ENCODE measurements at regions not wholly inside any gene's neighbourhood (a gene's known extent, or its start where the extent isn't known, plus 50 kb on each side); places are given as distances from the start of the nearest gene placed in this dataset.
"Not testable (repeated sequence)": the region's sequence is repeated elsewhere in the genome, so short reads cannot be mapped to it uniquely, and the experiment has no call there.

DNA sequence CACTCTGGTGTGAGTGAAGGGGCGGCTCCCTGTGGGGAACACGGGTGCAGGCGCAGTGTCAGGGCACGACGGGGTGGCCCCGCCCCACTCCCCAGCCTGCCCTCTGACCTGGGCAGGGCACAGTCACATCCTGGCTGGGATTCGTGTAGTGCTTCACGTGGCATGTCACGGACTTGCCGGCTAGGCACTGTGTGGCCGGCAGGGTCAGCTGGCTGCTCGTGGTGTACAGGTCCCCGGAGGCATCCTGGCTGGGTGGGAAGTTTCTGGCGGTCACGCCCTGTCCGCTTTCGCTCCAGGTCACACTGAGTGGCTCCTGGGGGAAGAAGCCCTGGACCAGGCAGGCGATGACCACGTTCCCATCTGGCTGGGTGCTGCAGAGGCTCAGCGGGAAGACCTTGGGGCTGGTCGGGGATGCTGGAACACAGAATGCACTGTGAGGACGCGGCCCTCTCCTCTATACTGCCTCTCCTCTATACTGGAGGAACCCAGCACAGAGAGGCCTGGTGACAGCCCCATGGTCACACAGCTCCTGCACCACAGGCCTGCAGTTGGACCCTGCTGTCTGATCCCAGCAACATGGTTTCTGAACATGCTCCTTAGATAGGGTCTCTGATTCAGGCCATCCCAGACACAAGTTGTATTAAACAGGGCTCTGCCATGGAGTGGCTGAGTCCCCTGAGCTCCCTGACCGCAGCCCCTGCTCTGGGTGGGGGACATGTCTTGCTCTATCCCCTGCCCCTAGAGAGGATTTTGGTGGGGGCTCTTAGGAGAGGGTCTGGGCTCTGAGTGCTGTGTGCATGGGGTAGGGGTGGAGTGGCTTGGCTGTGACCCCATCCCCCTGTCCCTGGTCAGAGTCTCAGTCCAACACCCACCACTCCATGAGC is 182.1 kb downstream of the TMEM121 start:
- in situ Hi-C loops (cut with MboI; ENCODE audit: low sequenced_read_pairs), result loop anchor here (25.0 kb wide), 1 partner anchor 229 kb away; no protein-coding TSS in a partner anchor

DNA sequence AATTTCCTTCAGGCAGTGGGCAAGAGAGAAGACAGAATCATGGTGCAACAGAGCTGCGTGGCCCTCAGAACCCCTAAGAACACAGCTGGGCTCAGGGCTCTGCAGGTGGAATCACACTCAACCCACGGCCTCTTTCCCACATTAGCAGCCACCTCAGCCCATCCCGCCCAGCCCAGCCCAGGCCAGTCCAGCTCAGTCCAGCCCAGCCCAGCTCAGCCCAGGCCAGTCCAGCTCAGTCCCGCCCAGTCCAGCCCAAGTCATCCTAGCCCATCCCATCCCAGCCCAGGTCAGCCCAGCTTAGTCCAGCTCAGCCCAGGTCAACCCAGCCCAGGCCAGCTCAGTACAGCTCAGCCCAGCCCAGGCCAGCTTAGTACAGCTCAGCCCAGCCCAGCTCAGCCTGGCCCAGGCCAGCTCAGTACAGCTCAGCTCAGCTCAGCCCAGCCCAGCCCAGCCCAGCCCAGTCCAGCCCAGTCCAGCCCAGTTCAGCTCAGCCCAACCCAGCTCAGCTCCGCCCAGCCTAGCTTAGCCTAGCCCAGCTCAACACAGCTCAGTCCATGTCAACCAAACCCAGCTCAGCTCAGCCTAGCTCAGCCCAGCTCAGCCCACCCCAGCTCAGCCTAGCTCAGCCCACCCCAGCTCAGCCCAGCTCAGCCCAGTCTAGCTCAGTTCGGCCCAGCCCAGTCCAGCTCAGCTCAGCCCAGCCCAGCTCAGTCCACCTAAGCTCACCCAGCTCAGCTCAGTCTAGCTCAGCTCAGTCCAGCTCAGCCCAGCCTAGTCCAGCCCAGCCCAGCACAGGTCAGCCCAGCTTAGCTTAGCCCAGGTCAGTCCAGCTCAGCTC is 183.1 kb downstream of the TMEM121 start:
- in situ Hi-C loops (cut with MboI; ENCODE audit: low sequenced_read_pairs), result loop anchor here (25.0 kb wide), 1 partner anchor 228 kb away; no protein-coding TSS in a partner anchor

DNA sequence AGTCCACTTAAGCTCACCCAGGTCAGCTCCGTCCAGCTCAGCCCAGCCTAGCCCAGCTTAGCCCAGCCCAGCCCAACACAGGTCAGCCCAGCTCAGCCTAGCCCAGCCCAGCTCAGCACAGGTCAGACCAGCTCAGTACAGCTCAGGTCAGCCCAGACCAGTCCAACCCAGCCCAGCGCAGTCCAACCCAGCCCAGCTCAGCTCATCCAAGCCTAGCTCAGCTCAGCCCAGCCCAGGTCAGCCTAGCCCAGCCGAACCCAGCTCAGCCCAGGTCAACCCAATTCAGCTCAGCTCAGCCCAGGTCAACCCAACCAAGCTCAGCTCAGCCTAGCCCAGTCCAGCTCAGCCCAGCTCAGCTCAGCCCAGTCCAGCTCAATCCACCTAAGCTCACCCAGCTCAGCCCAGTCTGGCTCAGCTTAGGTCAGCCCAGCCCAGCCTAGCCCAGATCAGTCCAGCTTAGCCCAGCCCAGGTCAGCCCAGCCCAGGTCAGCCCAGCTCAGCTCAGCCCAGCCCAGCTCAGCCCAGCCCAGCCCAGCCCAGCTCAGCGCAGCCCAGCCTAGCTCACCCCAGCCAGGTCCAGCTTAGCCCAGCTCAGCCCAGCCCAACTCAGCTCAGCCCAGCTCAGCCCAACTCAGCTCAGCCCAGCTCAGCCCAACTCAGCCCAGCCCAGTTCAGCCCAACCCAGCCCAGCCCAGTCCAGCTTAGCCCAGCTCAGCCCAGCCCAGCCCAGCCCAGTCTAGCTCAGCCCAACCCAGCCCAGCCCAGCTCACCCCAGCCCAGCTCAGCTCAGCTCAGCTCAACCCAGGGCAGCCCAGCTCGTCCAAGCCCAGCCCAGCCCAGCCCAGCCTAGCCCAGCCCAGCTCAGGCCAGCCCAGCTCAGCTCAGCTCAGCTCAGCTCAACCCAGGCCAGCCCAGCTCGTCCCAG is 184.0 kb downstream of the TMEM121 start:
- in situ Hi-C loops (cut with MboI; ENCODE audit: low sequenced_read_pairs), result loop anchor here (25.0 kb wide), 1 partner anchor 227 kb away; no protein-coding TSS in a partner anchor

GRCh38 chr14:105711044-105711620 is 184.7 kb downstream of the TMEM121 start:
- in situ Hi-C loops (cut with MboI; ENCODE audit: low sequenced_read_pairs), result loop anchor here (25.0 kb wide), 1 partner anchor 226 kb away; no protein-coding TSS in a partner anchor

DNA sequence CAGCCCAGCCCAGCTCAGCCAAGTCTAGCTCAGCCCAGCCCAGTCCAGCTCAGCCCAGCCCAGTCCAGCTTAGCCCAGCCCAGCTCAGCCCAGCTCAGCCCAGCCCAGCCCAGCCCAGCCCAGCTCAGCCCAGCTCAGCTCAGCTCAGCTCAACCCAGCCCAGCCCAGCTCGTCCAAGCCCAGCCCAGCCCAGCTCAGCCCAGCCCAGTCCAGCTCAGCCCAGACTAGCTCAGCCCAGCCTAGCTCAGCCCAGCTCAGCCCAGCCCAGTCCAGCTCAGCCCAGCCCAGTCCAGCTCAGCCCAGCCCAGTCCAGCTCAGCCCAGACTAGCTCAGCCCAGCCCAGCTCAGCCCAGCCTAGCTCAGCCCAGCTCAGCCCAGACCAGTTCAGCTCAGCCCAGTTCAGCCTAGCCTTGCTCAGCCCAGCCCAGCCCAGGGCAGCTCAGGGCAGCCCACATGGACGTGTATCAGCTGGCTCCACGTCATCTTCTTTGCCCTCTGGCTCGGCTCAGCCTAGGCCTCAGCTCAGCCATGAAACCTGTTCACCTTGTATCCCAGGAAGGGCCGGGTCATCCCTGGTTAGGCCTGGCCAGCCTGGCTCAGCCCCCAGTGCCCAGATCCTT is 185.6 kb downstream of the TMEM121 start:
- in situ Hi-C loops (cut with MboI; ENCODE audit: low sequenced_read_pairs), result loop anchor here (25.0 kb wide), 1 partner anchor 225 kb away; no protein-coding TSS in a partner anchor

DNA sequence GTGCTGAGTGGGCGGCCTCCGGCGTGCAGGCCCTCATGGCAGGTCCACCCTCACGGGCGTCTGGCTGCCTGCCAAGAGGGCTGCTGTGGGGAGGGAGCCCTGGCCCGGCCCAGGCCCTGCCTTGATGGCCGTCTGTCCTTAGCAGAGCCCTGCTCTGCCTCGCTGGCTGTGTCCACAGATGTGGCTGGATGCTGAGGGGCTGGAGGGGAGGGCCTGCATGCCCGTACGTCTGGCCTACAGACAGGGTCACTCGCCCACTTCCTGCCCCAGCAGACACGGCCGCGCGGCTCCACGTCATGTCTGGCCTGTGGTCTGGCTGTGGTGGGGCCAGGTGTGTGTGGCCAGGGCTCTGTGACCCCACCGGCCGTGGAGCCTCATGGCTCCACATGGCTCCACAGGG is 186.3 kb downstream of the TMEM121 start:
- in situ Hi-C loops (cut with MboI; ENCODE audit: low sequenced_read_pairs), result loop anchor here (25.0 kb wide), 1 partner anchor 225 kb away; no protein-coding TSS in a partner anchor

GRCh38 chr14:105713160-105713559 is 186.8 kb downstream of the TMEM121 start:
- in situ Hi-C loops (cut with MboI; ENCODE audit: low sequenced_read_pairs), result loop anchor here (25.0 kb wide), 1 partner anchor 224 kb away; no protein-coding TSS in a partner anchor

GRCh38 chr14:105713836-105714235 is 187.5 kb downstream of the TMEM121 start:
- in situ Hi-C loops (cut with MboI; ENCODE audit: low sequenced_read_pairs), result loop anchor here (25.0 kb wide), 1 partner anchor 223 kb away; no protein-coding TSS in a partner anchor

GRCh38 chr14:105718787-105719186 is 192.4 kb downstream of the TMEM121 start:
- in situ Hi-C loops (cut with MboI; ENCODE audit: low sequenced_read_pairs), result loop anchor here (25.0 kb wide), 1 partner anchor 219 kb away; no protein-coding TSS in a partner anchor

GRCh38 chr14:105720106-105720505 is 193.7 kb downstream of the TMEM121 start:
- in situ Hi-C loops (cut with MboI; ENCODE audit: low sequenced_read_pairs), result loop anchor here (25.0 kb wide), 1 partner anchor 217 kb away; no protein-coding TSS in a partner anchor

- in situ Hi-C loops (cut with MboI; ENCODE audit: low sequenced_read_pairs), result loop anchor here (25.0 kb wide), 1 partner anchor 216 kb away; no protein-coding TSS in a partner anchor
Measured at GRCh38 chr14:105720852-105721601, 194.6 kb downstream of the TMEM121 start.

- in situ Hi-C loops (cut with MboI; ENCODE audit: low sequenced_read_pairs), result loop anchor here (25.0 kb wide), 1 partner anchor 216 kb away; no protein-coding TSS in a partner anchor
Measured at GRCh38 chr14:105721602-105721970, 195.2 kb downstream of the TMEM121 start.

- in situ Hi-C loops (cut with MboI; ENCODE audit: low sequenced_read_pairs), result loop anchor here (25.0 kb wide), 1 partner anchor 215 kb away; no protein-coding TSS in a partner anchor
Measured at GRCh38 chr14:105721996-105722709, 195.8 kb downstream of the TMEM121 start.

GRCh38 chr14:105723271-105723670 is 196.9 kb downstream of the TMEM121 start:
- in situ Hi-C loops (cut with MboI; ENCODE audit: low sequenced_read_pairs), result loop anchor here (25.0 kb wide), 1 partner anchor 214 kb away; no protein-coding TSS in a partner anchor

DNA sequence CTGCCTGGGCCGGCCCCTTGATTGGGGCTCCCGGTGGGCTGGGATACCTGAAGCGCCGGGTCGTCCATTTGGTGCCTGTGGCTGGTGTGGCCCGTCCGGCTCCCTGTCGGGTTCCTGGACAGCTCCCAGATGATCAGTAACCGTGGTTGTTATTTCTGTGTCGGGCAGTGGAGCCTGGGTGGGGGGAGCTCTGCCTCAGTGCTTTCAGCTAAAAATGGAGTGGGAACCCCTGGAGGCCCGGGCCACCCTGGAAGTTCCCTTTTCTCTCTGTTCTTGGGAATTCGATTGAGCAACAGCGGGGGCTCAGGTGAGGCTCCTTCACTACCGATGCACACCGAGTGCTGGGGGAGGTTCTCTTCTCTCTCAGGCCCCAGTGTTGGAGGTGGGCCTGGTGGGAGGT is 197.4 kb downstream of the TMEM121 start:
- in situ Hi-C loops (cut with MboI; ENCODE audit: low sequenced_read_pairs), result loop anchor here (25.0 kb wide), 1 partner anchor 214 kb away; no protein-coding TSS in a partner anchor

DNA sequence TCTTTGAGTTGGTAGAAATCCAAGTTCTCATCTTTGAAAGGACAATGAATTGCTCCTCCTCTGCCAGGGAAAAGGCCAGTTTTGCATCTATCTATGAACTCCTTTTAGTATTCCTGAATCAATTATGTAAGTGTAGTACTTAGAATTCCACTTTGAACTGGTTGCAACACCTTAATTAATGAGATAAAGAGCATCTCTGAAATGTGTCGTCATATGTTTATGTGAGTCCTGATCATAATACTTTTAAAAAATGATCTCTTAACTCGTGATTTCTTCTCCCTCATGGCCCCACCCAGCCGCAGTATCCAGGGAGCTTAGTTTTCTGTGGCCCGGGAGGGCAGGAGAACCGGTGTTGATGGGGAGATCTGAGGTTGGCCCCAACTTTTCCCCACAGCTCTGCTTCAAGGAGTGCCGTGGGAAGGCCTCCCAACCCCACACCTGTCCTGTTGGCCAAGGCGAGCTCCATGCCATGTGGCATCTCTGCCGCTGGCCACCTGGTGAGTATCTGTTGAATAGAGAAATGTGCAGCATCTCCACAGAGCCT is 203.5 kb downstream of the TMEM121 start:
- in situ Hi-C loops (cut with MboI; ENCODE audit: low sequenced_read_pairs), result not testable (repeated sequence)

GRCh38 chr14:105730731-105731130 is 204.3 kb downstream of the TMEM121 start:
- in situ Hi-C loops (cut with MboI; ENCODE audit: low sequenced_read_pairs), result not testable (repeated sequence)

Data from HL-60/S4 (cell line).